ENCODE measurements at regions not wholly inside any gene's neighbourhood (a gene's known extent, or its start where the extent isn't known, plus 50 kb on each side); places are given as distances from the start of the nearest gene placed in this dataset.

DNA sequence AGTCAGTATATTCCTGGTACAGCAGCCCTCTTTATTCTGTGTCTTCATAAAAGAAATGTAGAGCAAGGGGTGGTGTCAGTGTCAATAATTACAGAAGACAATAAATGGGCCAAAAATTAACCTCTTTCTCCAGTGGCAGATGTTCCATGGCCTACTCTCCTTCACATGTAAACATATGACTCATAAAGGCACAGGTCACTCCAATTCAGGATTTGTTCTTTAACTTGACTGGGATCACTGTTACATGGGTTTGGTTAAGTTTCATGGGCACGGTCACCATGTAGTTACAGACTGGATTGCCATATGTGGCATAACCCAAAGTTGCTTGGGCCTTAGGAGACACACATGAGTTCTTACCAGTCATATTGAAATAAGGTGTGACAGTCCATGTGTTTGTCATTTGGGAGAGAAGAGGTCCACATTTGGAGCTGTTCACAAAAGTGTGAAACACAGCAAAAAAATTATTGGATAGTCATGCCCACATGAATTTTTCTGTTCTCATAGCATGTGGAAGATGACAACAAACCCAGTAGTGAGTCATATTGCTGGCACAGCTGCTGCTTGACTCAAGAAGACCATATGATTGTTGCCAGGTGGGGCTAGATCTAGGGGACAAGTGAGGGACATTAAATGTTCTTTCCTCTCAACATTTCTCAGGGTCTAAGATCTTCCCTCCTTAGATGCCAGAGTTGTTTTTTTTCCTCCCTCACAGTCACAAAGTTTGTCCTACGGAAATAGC is 68.1 kb upstream of the HTR2A start:
- DNase-seq (ENCODE audit: low spot score): no peak
- no peaks in the 10 kb centered on the region for H3K27me3 ChIP-seq (ENCODE audit: control insufficient read depth in 1 of 2, insufficient read depth in 2 of 2, low read length in 2 of 2)
- H3K4me1 ChIP-seq (ENCODE audit: insufficient read depth, low read length): no peaks in the 10 kb centered on the region
- no peaks in the 10 kb centered on the region for H3K36me3 ChIP-seq (replicated peaks in 1 of 2; ENCODE audit: control insufficient read depth in 1 of 2, insufficient read depth in 2 of 2, low read length in 2 of 2)
- H3K9me3 ChIP-seq (ENCODE audit: low read length): no peaks in the 10 kb centered on the region
- POLR2A ChIA-PET: no interaction called here
- ATAC-seq: no peak
- no TSS peak for BruUV-seq (replicated peaks)
- FAIRE-seq: no peak
- in situ Hi-C loops (cut with HindIII; ENCODE audit: extremely low pct_ligation_motif_present, low pct_unique_long_range_greater_than_20kb): no loop called here
- H4K20me1 ChIP-seq (ENCODE audit: insufficient read depth, low read length): no peaks in the 10 kb centered on the region
- no peak overlapping the region for H3K4me2 ChIP-seq (ENCODE audit: low read depth, low read length)
- H3K27ac ChIP-seq (ENCODE audit: extremely low read length, insufficient read depth, low read length): no peak overlapping the region
- CTCF ChIA-PET (ENCODE audit: low intra/inter-chr PET ratio, low total read pairs): no interaction called here
- intact Hi-C loops (cut with micrococcal nuclease; ENCODE audit: unreplicated experiment): no loop called here
- TF ChIP-seq AHR (CRISPR knock-in tag; IDR thresholded peaks at IDR 0.05) (no peak), ZNF878 (CRISPR knock-in tag; IDR thresholded peaks at IDR 0.05) (no peak), ZNF550 (CRISPR knock-in tag; IDR thresholded peaks at IDR 0.05; ENCODE audit: borderline replicate concordance) (no peak), HNRNPL (IDR thresholded peaks at IDR 0.05; ENCODE audit: low read depth, low read length) (no peak), MLLT10 (CRISPR knock-in tag; IDR thresholded peaks at IDR 0.05) (no peak), ZNF563 (CRISPR knock-in tag; IDR thresholded peaks at IDR 0.05) (no peak), ATF1 (CRISPR knock-in tag; IDR thresholded peaks at IDR 0.05) (no peak), SAFB2 (CRISPR knock-in tag; IDR thresholded peaks at IDR 0.05; ENCODE audit: borderline replicate concordance, low read depth) (no peak), NPAS2 (CRISPR knock-in tag; IDR thresholded peaks at IDR 0.05; ENCODE audit: borderline replicate concordance) (no peak), ZNF746 (CRISPR knock-in tag; IDR thresholded peaks at IDR 0.05) (no peak), FOSL2 (CRISPR knock-in tag; IDR thresholded peaks at IDR 0.05) (no peak)
- TF ChIP-seq, protein P1, sequence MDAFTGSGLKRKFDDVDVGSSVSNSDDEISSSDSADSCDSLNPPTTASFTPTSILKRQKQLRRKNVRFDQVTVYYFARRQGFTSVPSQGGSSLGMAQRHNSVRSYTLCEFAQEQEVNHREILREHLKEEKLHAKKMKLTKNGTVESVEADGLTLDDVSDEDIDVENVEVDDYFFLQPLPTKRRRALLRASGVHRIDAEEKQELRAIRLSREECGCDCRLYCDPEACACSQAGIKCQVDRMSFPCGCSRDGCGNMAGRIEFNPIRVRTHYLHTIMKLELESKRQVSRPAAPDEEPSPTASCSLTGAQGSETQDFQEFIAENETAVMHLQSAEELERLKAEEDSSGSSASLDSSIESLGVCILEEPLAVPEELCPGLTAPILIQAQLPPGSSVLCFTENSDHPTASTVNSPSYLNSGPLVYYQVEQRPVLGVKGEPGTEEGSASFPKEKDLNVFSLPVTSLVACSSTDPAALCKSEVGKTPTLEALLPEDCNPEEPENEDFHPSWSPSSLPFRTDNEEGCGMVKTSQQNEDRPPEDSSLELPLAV (CRISPR knock-in tag; conservative IDR thresholded peaks at IDR 0.05; ENCODE audit: low read depth): no peak
- TF ChIP-seq, protein P2, sequence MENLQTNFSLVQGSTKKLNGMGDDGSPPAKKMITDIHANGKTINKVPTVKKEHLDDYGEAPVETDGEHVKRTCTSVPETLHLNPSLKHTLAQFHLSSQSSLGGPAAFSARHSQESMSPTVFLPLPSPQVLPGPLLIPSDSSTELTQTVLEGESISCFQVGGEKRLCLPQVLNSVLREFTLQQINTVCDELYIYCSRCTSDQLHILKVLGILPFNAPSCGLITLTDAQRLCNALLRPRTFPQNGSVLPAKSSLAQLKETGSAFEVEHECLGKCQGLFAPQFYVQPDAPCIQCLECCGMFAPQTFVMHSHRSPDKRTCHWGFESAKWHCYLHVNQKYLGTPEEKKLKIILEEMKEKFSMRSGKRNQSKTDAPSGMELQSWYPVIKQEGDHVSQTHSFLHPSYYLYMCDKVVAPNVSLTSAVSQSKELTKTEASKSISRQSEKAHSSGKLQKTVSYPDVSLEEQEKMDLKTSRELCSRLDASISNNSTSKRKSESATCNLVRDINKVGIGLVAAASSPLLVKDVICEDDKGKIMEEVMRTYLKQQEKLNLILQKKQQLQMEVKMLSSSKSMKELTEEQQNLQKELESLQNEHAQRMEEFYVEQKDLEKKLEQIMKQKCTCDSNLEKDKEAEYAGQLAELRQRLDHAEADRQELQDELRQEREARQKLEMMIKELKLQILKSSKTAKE (CRISPR knock-in tag; IDR thresholded peaks at IDR 0.05; ENCODE audit: borderline replicate concordance): no peak
- TF ChIP-seq, protein P3, sequence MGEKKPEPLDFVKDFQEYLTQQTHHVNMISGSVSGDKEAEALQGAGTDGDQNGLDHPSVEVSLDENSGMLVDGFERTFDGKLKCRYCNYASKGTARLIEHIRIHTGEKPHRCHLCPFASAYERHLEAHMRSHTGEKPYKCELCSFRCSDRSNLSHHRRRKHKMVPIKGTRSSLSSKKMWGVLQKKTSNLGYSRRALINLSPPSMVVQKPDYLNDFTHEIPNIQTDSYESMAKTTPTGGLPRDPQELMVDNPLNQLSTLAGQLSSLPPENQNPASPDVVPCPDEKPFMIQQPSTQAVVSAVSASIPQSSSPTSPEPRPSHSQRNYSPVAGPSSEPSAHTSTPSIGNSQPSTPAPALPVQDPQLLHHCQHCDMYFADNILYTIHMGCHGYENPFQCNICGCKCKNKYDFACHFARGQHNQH (CRISPR knock-in tag; IDR thresholded peaks at IDR 0.05): no peak
- TF ChIP-seq, protein P4, sequence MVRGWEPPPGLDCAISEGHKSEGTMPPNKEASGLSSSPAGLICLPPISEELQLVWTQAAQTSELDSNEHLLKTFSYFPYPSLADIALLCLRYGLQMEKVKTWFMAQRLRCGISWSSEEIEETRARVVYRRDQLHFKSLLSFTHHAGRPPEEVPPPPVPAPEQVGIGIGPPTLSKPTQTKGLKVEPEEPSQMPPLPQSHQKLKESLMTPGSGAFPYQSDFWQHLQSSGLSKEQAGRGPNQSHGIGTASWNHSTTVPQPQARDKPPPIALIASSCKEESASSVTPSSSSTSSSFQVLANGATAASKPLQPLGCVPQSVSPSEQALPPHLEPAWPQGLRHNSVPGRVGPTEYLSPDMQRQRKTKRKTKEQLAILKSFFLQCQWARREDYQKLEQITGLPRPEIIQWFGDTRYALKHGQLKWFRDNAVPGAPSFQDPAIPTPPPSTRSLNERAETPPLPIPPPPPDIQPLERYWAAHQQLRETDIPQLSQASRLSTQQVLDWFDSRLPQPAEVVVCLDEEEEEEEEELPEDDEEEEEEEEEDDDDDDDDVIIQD (CRISPR knock-in tag; IDR thresholded peaks at IDR 0.05; ENCODE audit: low read depth): no peak
- TF ChIP-seq, protein P5, sequence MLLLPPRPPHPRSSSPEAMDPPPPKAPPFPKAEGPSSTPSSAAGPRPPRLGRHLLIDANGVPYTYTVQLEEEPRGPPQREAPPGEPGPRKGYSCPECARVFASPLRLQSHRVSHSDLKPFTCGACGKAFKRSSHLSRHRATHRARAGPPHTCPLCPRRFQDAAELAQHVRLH (CRISPR knock-in tag; IDR thresholded peaks at IDR 0.05; ENCODE audit: borderline replicate concordance, low read depth): no peak
- TF ChIP-seq, protein P6, sequence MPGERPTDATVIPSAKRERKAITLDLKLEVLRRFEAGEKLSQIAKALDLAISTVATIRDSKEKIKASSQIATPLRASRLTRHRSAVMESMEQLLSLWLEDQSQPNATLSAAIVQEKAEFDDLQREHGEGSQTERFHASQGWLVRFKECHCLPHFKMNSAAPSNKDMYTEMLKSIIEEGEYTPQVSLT (CRISPR knock-in tag; IDR thresholded peaks at IDR 0.05; ENCODE audit: borderline replicate concordance, low read depth): no peak
- no peak overlapping the region for H3K9ac ChIP-seq (ENCODE audit: insufficient read depth, low read depth, low read length)
- H3K79me2 ChIP-seq (ENCODE audit: insufficient read depth, low read length): no peaks in the 10 kb centered on the region
- H3K4me3 ChIP-seq (replicated peaks in 1 of 3; ENCODE audit: insufficient read depth in 1 of 3, low read depth in 2 of 3, low read length in 3 of 3): no peak overlapping the region
- no peak overlapping the region for H2AFZ ChIP-seq (ENCODE audit: low read length)
- 3% methylated on average over 2 of the region's 2 CpGs for WGBS (ENCODE audit: low lambda C conversion rate)

Data from HepG2 (cell line).